SK-N-SH (cell line): ENCODE measurements at regions not wholly inside any gene's neighbourhood (a gene's known extent, or its start where the extent isn't known, plus 50 kb on each side); places are given as distances from the start of the nearest gene placed in this dataset.

Experiments
- CTCF ChIA-PET: fragments of 300-600, 350-600 bp; formaldehyde crosslinking; extraction: SDS; loops from one replicate; lab custom pipeline; 2021; lab: Yijun Ruan, JAX
- POLR2A ChIA-PET: fragments of 350-600 bp; sonication (Branson Sonifier 250); formaldehyde crosslinking; extraction: SDS; loops from one replicate; lab custom pipeline; 2020; ENCODE audit warnings: antibody characterized with exemption, inconsistent platforms; lab: Yijun Ruan, JAX
- DNase-seq: peaks from one replicate; pipeline ENCODE4 v3.0.0; 2012
- H2AFZ ChIP-seq: fragments of 200-600 bp; sonication (generic); 2 replicates; pipeline ENCODE4 v1.8.1; 2016; ENCODE audit warnings: antibody characterized with exemption, mild to moderate bottlenecking, low read depth
- H3F3A ChIP-seq: fragments of 200-600 bp; sonication (generic); replicated peaks from 2 replicates; pipeline ENCODE3; 2016; ENCODE audit warnings: antibody characterized with exemption, mild to moderate bottlenecking; ENCODE audit not compliant: insufficient read depth
- H3K27ac ChIP-seq, 2 experiments: fragments of 200-500 bp in 1 of 2; fragments of 200-600 bp in 1 of 2; sonication (Bioruptor generic) in 1 of 2; sonication (generic), shearing (Covaris generic) in 1 of 2; 2 replicates each; pipeline versions ENCODE4 v1.5.1 to v1.6.1; 2014 to 2016; ENCODE audit warnings: low read depth in 2 of 2, inconsistent platforms in 1 of 2, low read length in 1 of 2, mild to moderate bottlenecking in 1 of 2, mixed read lengths in 1 of 2
- H3K27me3 ChIP-seq: fragments of 200-600 bp; sonication (generic), shearing (Covaris generic); 2 replicates; pipeline ENCODE4 v1.6.1; 2016; ENCODE audit warnings: mixed run types; ENCODE audit not compliant: insufficient read depth
- H3K36me3 ChIP-seq, 2 experiments: fragments of 200-500 bp in 1 of 2; fragments of 200-600 bp in 1 of 2; sonication (Bioruptor generic) in 1 of 2; sonication (generic) in 1 of 2; replicated peaks in 1 of 2; 2 replicates each; pipeline versions ENCODE3 to v1.5.1; 2014 to 2016; ENCODE audit warnings: low read length in 1 of 2, mild to moderate bottlenecking in 1 of 2; ENCODE audit not compliant: insufficient read depth in 2 of 2, control insufficient read depth in 1 of 2
- H3K4me1 ChIP-seq, 2 experiments: fragments of 200-500 bp in 1 of 2; fragments of 200-600 bp in 1 of 2; sonication (Bioruptor generic) in 1 of 2; sonication (generic), shearing (Covaris generic) in 1 of 2; 2 replicates each; pipeline versions ENCODE4 v1.5.1 to v1.6.1; 2014 to 2016; ENCODE audit warnings: low read depth in 1 of 2, low read length in 1 of 2, mixed run types in 1 of 2; ENCODE audit not compliant: insufficient read depth in 2 of 2, control insufficient read depth in 1 of 2
- H3K4me2 ChIP-seq: fragments of 200-600 bp; sonication (generic), shearing (Covaris generic); 2 replicates; pipeline ENCODE4 v1.6.1; 2017; ENCODE audit warnings: mixed run types
- H3K4me3 ChIP-seq, 2 experiments: fragments of 200-500 bp in 1 of 2; fragments of 200-600 bp in 1 of 2; sonication (Bioruptor generic) in 1 of 2; sonication (generic), shearing (Covaris generic) in 1 of 2; 2 replicates each; pipeline versions ENCODE4 v1.5.1 to v1.8.1; 2014 to 2016; ENCODE audit warnings: low read depth in 2 of 2, inconsistent platforms in 1 of 2, low read length in 1 of 2, mild to moderate bottlenecking in 1 of 2, mixed read lengths in 1 of 2, moderate library complexity in 1 of 2
- H3K79me2 ChIP-seq: fragments of 200-600 bp; sonication (generic); 2 replicates; pipeline ENCODE4 v1.8.1; 2017; ENCODE audit warnings: mild to moderate bottlenecking; ENCODE audit not compliant: insufficient read depth
- H3K9ac ChIP-seq: fragments of 200-600 bp; sonication (generic); 2 replicates; pipeline ENCODE4 v1.6.1; 2017; ENCODE audit warnings: mixed run types
- H3K9me2 ChIP-seq: fragments of 200-600 bp; sonication (generic); 2 replicates; pipeline ENCODE4 v1.6.1; 2017; ENCODE audit warnings: mixed run types
- H3K9me3 ChIP-seq: fragments of 200-600 bp; sonication (generic); 2 replicates; pipeline ENCODE4 v1.6.1; 2017; ENCODE audit warnings: mixed run types, mild to moderate bottlenecking, moderate library complexity
- H4K20me1 ChIP-seq: fragments of 200-600 bp; sonication (generic); 2 replicates; pipeline ENCODE4 v1.6.1; 2017; ENCODE audit warnings: mild to moderate bottlenecking, mixed run types; ENCODE audit not compliant: insufficient read depth
- FOXM1 ChIP-seq: IDR thresholded peaks from 2 replicates; pipeline ENCODE4 v1.4.0; 2012; ENCODE audit warnings: low read depth, mild to moderate bottlenecking
- JUND ChIP-seq: IDR thresholded peaks from 2 replicates; pipeline ENCODE4 v1.4.0; 2012
- WGBS: methylation state at CpG from one replicate; pipeline ENCODE4 v1.1.6; 2017; ENCODE audit warnings: low lambda C conversion rate; 5-methylcytosine and 5-hydroxymethylcytosine counted together
- TF ChIP-seq, protein P1 (sequence below): IDR thresholded peaks from 2 replicates; pipeline ENCODE4 v1.4.0; 2012; ENCODE audit warnings: low read depth, borderline replicate concordance
- TF ChIP-seq, protein P2 (sequence below): fragments of 200-600 bp; sonication (generic); IDR thresholded peaks from 2 replicates; pipeline ENCODE4 v1.6.1; 2017; ENCODE audit warnings: antibody characterized with exemption, mild to moderate bottlenecking, moderate library complexity
- TF ChIP-seq, protein P3 (sequence below): IDR thresholded peaks from 2 replicates; pipeline ENCODE4 v1.6.1; 2012; ENCODE audit warnings: mild to moderate bottlenecking, low read depth, low read length, moderate library complexity

DNA sequence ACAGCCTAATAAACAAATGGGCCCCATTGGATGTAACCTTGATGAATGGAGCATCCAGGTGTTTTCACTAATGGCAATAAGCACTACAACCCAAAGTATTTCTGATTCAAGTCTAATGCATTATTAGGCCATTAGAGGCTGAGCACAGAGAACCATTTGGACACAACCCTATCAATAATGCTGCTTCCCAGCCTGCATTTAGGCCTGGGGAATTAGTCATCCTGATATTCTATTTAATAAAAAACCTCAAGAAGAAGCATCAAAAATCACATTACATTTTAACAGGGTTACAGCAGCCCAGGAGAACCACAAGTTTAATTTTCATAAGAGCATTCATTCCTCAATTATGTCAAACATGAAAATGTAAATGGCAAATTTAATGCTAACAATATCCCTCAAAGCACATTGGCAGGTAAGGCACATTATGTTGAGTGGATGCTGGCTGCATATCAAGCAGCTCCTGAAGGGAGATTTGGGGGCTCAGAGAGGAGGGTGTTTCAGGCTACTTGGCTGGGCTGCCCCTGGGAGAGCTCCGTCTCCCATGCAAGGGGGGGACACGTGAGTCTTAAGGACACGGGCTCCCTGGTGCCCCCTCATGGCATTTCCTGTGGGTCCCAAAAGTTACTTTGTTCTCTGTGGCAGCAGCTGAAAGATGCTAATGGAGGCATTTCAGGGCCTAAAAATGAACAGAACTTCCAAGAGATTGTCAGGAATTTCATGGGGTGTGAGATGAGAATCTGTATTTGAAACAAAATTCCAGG is 143.4 kb downstream of the HERPUD2 start:
- no peaks in the 10 kb centered on the region for H3K36me3 ChIP-seq
- TF ChIP-seq, protein P1, sequence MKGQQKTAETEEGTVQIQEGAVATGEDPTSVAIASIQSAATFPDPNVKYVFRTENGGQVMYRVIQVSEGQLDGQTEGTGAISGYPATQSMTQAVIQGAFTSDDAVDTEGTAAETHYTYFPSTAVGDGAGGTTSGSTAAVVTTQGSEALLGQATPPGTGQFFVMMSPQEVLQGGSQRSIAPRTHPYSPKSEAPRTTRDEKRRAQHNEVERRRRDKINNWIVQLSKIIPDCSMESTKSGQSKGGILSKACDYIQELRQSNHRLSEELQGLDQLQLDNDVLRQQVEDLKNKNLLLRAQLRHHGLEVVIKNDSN, result no peak
- TF ChIP-seq, protein P2, sequence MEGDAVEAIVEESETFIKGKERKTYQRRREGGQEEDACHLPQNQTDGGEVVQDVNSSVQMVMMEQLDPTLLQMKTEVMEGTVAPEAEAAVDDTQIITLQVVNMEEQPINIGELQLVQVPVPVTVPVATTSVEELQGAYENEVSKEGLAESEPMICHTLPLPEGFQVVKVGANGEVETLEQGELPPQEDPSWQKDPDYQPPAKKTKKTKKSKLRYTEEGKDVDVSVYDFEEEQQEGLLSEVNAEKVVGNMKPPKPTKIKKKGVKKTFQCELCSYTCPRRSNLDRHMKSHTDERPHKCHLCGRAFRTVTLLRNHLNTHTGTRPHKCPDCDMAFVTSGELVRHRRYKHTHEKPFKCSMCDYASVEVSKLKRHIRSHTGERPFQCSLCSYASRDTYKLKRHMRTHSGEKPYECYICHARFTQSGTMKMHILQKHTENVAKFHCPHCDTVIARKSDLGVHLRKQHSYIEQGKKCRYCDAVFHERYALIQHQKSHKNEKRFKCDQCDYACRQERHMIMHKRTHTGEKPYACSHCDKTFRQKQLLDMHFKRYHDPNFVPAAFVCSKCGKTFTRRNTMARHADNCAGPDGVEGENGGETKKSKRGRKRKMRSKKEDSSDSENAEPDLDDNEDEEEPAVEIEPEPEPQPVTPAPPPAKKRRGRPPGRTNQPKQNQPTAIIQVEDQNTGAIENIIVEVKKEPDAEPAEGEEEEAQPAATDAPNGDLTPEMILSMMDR, result peak; percentile 12; the same call in 1 of the 2 replicates
- TF ChIP-seq, all 33 proteins: peak for 1
- Histone ChIP-seq H3K27ac (no peak overlapping the region), H3K9me3 (no peaks in the 10 kb centered on the region), H4K20me1 (no peaks in the 10 kb centered on the region), H3K4me2 (no peak overlapping the region), H3K4me3 (no peak overlapping the region), H2AFZ (no peak overlapping the region), H3K4me1 (peaks cover 0 to 9% of the 10 kb centered on the region in 2 experiments; a peak in 1 of 4 replicates), H3K27me3 (peaks cover 52% of the 10 kb centered on the region), H3K9me2 (no peaks in the 10 kb centered on the region), H3K9ac (no peak overlapping the region), H3K79me2 (no peaks in the 10 kb centered on the region), H3F3A (no peaks in the 10 kb centered on the region)
- ChIA-PET CTCF (interaction anchor here (1.8 to 5.2 kb wide), 2 partner anchors 9 to 73 kb away, joined by 5 to 26 read pairs; no protein-coding TSS in a partner anchor), POLR2A (no interaction called here)
- 32% methylated on average over 3 of the region's 3 CpGs for whole genome bisulfite sequencing
- DNase-seq, result no peak

DNA sequence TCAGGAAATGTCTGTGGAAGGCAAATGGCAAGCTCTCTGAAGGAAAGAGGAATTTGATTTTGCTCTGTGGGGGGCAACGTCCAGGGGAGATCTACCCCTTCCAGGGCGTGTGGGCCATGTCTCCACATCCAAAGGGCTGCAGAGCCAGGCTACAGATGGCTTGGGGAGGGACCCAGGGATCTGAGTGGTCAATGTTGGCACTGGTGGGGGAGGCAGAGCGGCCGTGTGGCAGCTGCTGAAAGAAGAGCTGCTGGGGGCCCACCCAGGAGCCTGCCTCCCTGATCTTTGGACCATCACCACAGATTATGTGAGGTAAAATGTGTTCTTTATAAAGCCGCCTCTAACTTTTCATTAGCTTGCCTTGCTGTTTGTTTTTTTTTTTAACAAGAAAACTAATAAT is 144.1 kb downstream of the HERPUD2 start:
- Histone ChIP-seq H3K4me3 (no peak overlapping the region), H3K9ac (no peak overlapping the region), H2AFZ (no peak overlapping the region), H3K27me3 (peaks cover 58% of the 10 kb centered on the region), H3K9me2 (no peaks in the 10 kb centered on the region), H3K9me3 (no peaks in the 10 kb centered on the region), H3K36me3 (no peaks in the 10 kb centered on the region), H3K4me2 (no peak overlapping the region), H3K79me2 (no peaks in the 10 kb centered on the region), H3K4me1 (peaks cover 0 to 9% of the 10 kb centered on the region in 2 experiments; a peak in 1 of 4 replicates), H4K20me1 (no peaks in the 10 kb centered on the region), H3K27ac (no peak overlapping the region), H3F3A (no peaks in the 10 kb centered on the region)
- TF ChIP-seq FOXM1, result no peak
- TF ChIP-seq, protein P3, sequence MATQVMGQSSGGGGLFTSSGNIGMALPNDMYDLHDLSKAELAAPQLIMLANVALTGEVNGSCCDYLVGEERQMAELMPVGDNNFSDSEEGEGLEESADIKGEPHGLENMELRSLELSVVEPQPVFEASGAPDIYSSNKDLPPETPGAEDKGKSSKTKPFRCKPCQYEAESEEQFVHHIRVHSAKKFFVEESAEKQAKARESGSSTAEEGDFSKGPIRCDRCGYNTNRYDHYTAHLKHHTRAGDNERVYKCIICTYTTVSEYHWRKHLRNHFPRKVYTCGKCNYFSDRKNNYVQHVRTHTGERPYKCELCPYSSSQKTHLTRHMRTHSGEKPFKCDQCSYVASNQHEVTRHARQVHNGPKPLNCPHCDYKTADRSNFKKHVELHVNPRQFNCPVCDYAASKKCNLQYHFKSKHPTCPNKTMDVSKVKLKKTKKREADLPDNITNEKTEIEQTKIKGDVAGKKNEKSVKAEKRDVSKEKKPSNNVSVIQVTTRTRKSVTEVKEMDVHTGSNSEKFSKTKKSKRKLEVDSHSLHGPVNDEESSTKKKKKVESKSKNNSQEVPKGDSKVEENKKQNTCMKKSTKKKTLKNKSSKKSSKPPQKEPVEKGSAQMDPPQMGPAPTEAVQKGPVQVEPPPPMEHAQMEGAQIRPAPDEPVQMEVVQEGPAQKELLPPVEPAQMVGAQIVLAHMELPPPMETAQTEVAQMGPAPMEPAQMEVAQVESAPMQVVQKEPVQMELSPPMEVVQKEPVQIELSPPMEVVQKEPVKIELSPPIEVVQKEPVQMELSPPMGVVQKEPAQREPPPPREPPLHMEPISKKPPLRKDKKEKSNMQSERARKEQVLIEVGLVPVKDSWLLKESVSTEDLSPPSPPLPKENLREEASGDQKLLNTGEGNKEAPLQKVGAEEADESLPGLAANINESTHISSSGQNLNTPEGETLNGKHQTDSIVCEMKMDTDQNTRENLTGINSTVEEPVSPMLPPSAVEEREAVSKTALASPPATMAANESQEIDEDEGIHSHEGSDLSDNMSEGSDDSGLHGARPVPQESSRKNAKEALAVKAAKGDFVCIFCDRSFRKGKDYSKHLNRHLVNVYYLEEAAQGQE, result no peak
- TF ChIP-seq JUND, result no peak
- ChIA-PET CTCF (interaction anchor here (1.6 to 5.2 kb wide), 3 partner anchors 9 to 73 kb away, joined by 5 to 26 read pairs (median 6); no protein-coding TSS in a partner anchor), POLR2A (no interaction called here)
- 42% methylated on average over 5 of the region's 5 CpGs for WGBS
- no peak for DNase-seq
